Activated CD8-positive, alpha-beta memory T cell treated with anti-CD3 and anti-CD28 coated beads, Interleukin-2, amount 10 ng/mL, durations not matched to agents 7 days and 5 days (primary cell): ENCODE measurements at regions not wholly inside any gene's neighbourhood (a gene's known extent, or its start where the extent isn't known, plus 50 kb on each side); places are given as distances from the start of the nearest gene placed in this dataset.
"Not testable (repeated sequence)": the region's sequence is repeated elsewhere in the genome, so short reads cannot be mapped to it uniquely, and the experiment has no call there.

ENCODE experiments used
- ATAC-seq: fragments of 150-1000 bp; cut with Tn5 transposase; one replicate; pipeline ENCODE4 v1.10.0; 2021; ENCODE audit warnings: moderate library complexity
- CTCF ChIA-PET: fragments of 350-600 bp; sonication (Branson Sonifier 250); formaldehyde crosslinking; loops from one replicate; lab custom pipeline; 2021; ENCODE audit warnings: antibody characterized with exemption; lab: Charles Lee
- DNase-seq: peaks from one replicate; pipeline ENCODE4 v3.0.0-alpha.2; 2020
- H3K27ac Mint-ChIP-seq: one replicate; pipeline ENCODE4 v1.8.0; 2021; ENCODE audit warnings: mild to moderate bottlenecking, mixed read lengths
- H3K27me3 Mint-ChIP-seq: one replicate; pipeline ENCODE4 v1.8.0; 2021; ENCODE audit warnings: mixed read lengths
- H3K36me3 Mint-ChIP-seq: one replicate; pipeline ENCODE4 v1.8.0; 2021; ENCODE audit warnings: mild to moderate bottlenecking, mixed read lengths
- H3K4me1 Mint-ChIP-seq: one replicate; pipeline ENCODE4 v1.8.0; 2021; ENCODE audit warnings: mixed read lengths
- H3K4me3 Mint-ChIP-seq: one replicate; pipeline ENCODE4 v1.8.0; 2021; ENCODE audit warnings: mild to moderate bottlenecking, moderate library complexity, mixed read lengths
- H3K9me3 Mint-ChIP-seq: one replicate; pipeline ENCODE4 v1.8.0; 2022; ENCODE audit warnings: low read depth, mixed read lengths

DNA sequence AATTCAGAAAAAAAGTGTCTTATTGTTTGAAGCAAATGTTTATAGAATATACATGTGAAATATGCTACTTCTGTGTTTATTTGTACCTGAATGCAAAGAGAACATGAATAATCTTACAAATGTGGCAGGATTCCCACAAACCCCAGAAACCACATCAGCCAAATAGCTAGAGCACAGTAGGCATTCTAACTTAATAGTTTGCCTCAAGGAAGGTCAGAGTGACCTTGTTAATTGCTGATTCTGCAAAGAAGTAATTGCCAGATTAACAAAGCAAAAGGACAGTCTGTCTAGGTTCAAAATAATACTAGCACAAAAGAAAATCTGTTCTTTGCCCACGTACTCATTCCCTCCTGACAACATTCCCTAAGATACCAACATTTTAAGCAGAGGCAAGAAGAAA is 604.0 kb downstream of the PYDC2 start:
- Mint-ChIP-seq H3K27me3 (no peaks in the 10 kb centered on the region), H3K9me3 (peaks cover 2% of the 10 kb centered on the region), H3K4me3 (no peak overlapping the region), H3K36me3 (no peaks in the 10 kb centered on the region), H3K27ac (no peak overlapping the region), H3K4me1 (no peaks in the 10 kb centered on the region)
- CTCF ChIA-PET: no interaction called here
- DNase-seq: no peak
- ATAC-seq: no peak

DNA sequence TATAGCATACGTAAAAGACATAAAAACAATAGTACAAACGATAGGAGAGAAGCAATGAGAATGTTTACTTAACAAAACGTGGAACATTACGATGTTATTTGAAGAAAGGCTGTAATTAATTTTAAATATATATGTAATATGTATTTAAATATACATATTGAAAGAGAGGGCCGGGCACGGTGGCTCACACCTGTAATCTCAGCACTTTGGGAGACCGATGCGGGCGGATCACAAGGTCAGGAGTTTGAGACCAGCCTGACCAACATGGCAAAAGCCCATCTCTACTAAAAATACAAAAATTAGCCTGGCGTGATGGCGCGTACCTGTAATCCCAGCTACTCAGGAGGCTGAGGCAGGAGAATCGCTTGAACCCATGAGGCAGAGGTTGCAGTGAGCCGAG is 605.3 kb downstream of the PYDC2 start:
- H3K9me3 Mint-ChIP-seq, H3K27me3 Mint-ChIP-seq, ATAC-seq, H3K36me3 Mint-ChIP-seq, DNase-seq, CTCF ChIA-PET, H3K27ac Mint-ChIP-seq, H3K4me3 Mint-ChIP-seq, H3K4me1 Mint-ChIP-seq: not testable (repeated sequence)

DNA sequence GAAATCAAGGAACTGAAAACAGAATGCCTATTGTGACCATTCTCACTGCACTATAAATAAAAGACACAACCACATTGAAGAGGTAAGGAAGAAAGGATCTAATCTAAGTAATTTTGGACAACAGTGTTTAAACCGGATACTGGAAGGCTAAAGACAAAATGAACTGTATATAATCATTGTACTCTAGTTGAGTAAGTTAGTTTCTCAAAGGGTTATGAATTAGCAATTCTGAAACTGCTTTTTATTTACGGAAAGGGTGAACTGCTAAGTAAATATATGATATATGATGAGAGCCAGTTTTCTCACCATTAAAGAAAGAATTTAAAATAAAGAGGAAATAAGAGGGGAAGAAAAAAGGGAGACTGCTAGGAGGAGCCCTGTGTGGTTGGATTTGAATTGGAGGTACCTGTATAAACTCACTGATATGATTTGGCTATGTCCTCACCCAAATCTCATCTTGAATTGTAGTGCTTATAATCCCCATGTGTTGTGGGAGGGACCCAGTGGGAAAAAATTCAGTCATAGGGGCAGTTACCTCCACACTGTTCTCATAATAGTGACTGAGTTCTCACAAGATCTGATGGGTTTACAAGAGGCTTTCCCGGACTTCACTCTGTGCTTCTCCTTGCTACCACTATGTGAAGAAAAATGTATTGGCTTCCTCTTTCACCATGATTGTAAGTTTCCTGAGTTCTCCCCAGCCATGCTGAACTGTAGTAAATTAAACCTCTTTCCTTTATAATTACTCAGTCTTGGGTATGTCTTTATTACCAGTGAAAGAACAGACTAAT is 607.7 kb downstream of the PYDC2 start:
- Mint-ChIP-seq H3K4me1 (no peaks in the 10 kb centered on the region), H3K9me3 (peaks cover 2% of the 10 kb centered on the region), H3K36me3 (no peaks in the 10 kb centered on the region), H3K4me3 (no peak overlapping the region), H3K27ac (no peak overlapping the region), H3K27me3 (no peaks in the 10 kb centered on the region)
- ATAC-seq (no peak), DNase-seq (no peak)
- CTCF ChIA-PET: no interaction called here

DNA sequence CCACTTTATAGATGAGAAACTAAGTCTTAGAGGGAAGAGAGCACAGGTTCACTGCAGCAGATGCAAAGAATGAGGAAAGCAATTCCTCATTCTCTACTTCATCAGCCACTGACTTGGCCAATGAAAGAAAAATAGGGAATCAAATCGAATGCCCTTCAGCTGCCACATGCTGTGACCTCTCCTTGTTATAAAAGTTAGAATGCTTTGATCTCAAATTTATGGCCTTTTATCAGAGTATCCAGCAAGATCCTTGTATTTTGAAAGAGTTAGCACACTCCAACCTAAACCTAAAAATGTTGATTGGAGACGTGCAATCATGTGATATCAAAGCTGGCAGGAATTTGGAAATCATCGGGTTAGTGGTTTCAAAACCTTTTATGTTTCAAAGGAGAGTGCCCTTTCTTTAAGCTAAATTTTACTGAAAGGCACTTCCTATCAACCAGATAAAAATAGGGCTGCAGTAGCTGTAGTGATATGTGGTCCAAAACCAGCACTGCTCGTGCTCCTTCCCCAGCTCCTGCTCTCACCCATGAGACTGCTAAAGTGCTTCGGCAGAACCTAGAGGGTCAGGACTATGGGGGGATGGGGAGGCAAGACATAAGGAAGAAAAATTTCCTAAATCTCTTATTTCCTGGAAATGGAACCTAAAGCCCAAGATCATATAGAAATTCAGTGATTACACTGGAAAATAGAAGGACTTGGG is 617.0 kb downstream of the PYDC2 start:
- DNase-seq (no peak), ATAC-seq (no peak)
- no peaks in the 10 kb centered on the region for H3K27me3 Mint-ChIP-seq
- CTCF ChIA-PET: no interaction called here
- H3K4me3 Mint-ChIP-seq: no peak overlapping the region
- H3K4me1 Mint-ChIP-seq: no peaks in the 10 kb centered on the region
- no peak overlapping the region for H3K27ac Mint-ChIP-seq
- H3K9me3 Mint-ChIP-seq: peaks cover 2% of the 10 kb centered on the region
- H3K36me3 Mint-ChIP-seq: no peaks in the 10 kb centered on the region

DNA sequence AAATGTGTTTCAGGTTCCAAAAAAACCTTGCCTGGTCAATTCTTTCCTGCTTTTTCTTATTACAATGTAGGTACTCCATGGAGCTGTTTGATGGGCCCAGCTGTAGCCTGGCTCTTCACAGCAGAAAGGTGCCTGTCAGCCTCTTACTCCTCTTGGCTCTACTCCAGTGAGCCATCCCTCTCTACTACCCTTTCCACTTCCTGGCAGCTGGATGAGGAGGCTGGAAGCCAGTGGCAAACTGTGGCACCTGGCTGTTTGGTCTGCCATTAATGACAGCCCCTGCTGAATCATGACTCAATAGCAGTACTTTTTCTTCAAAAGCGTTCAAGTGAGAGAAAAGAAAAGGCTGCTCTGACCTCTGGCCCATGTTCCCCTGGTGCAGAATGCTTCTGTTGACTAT is 618.1 kb downstream of the PYDC2 start:
- no peaks in the 10 kb centered on the region for H3K27me3 Mint-ChIP-seq
- CTCF ChIA-PET: no interaction called here
- no peak for ATAC-seq
- DNase-seq: no peak
- H3K9me3 Mint-ChIP-seq: peaks cover 2% of the 10 kb centered on the region
- H3K36me3 Mint-ChIP-seq: no peaks in the 10 kb centered on the region
- no peak overlapping the region for H3K27ac Mint-ChIP-seq
- H3K4me1 Mint-ChIP-seq: no peaks in the 10 kb centered on the region
- H3K4me3 Mint-ChIP-seq: no peak overlapping the region

DNA sequence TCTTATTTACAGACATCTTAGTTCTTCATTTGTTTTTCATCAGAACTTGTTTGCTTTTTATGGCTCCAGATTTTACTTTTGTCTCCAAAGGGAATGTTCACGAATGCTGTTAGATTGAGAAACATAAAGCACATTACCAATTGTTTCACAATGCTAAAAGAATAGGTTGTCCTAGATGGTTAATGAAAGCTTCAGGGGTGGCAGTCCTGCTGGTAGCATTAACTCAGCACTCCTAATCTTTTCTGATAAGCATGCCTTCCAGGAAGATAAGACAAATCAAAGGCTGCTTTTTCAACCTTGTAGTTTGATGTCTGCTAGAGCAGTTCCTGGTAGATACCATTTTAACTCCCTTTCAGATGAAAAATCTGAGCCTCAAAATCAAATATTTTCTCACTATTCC is 619.4 kb downstream of the PYDC2 start:
- H3K27ac Mint-ChIP-seq: no peak overlapping the region
- no peaks in the 10 kb centered on the region for H3K36me3 Mint-ChIP-seq
- no peaks in the 10 kb centered on the region for H3K4me1 Mint-ChIP-seq
- peaks cover 2% of the 10 kb centered on the region for H3K9me3 Mint-ChIP-seq
- H3K27me3 Mint-ChIP-seq: no peaks in the 10 kb centered on the region
- no peak for DNase-seq
- ATAC-seq: no peak
- H3K4me3 Mint-ChIP-seq: no peak overlapping the region
- CTCF ChIA-PET: no interaction called here

DNA sequence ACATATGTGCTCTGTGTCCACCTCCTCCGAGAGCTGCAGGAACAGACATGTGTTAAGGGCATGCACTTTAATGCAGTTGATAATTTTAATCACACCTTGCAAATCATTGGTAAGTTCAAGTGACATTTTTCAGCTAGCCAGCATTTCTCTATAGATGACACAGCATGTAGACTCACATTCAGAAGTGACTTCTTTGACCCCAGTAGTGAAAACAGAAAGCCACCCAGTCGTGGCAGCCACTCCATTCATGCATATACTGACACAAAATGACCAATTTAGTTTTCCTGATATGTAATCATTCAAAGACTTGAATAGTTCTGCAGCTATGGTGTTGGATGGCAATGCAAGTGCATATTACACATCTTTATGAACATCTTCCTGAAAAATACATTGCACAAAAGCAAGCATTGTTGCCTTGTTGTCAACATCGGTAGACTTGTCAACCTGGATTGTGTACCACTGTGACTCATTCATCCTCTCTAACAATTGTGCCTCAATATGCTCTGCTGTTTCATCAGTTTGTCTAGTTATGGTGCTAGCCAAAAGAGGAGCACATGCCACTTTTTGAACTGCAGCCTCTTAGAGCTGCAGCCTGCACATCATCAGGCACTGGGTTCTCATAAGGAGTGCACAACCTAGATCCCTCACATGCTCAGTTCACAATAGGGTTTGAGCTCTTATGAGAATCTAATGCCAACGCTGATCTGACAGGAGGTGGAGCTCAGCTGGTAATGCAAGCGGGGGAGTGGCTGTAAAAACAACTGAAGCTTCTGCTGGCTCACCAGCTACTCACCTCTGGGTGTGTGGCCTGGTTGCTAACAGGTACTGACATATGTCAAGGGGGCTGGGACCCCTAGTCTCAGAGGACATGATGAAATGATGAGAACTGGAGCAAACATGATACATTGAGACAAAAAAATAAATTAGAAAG is 622.0 kb downstream of the PYDC2 start:
- Mint-ChIP-seq H3K27me3 (no peaks in the 10 kb centered on the region), H3K4me3 (no peak overlapping the region)

More for the DNA sequence above, 622.0 kb downstream of the PYDC2 start:
- no peak overlapping the region for H3K27ac Mint-ChIP-seq
- no peaks in the 10 kb centered on the region for H3K9me3 Mint-ChIP-seq
- ATAC-seq (no peak), DNase-seq (no peak)
- no peaks in the 10 kb centered on the region for H3K4me1 Mint-ChIP-seq
- no peaks in the 10 kb centered on the region for H3K36me3 Mint-ChIP-seq
- CTCF ChIA-PET: no interaction called here
